Activated naive CD4-positive, alpha-beta T cell treated with anti-CD3 and anti-CD28 coated beads, Interleukin-2, amount 50 U/mL, for 72 hours (primary cell): ENCODE measurements at regions not wholly inside any gene's neighbourhood (a gene's known extent, or its start where the extent isn't known, plus 50 kb on each side); places are given as distances from the start of the nearest gene placed in this dataset.

ENCODE experiments used
- ATAC-seq, 2 donors: fragments of 150-1000 bp; cut with Tn5 transposase; 2 replicates each; pipeline ENCODE4 v1.10.0; 2021; ENCODE audit warnings: mild to moderate bottlenecking in 2 of 2, moderate library complexity in 2 of 2
- DNase-seq, 2 donors: peaks; one replicate each; pipeline ENCODE4 v3.0.0; 2021 to 2022; ENCODE audit warnings: low spot score in 2 of 2
- H3K27ac Mint-ChIP-seq, 2 donors: one replicate each; pipeline ENCODE4 v1.8.0; 2022; ENCODE audit warnings: mild to moderate bottlenecking in 2 of 2, mixed read lengths in 2 of 2
- H3K36me3 Mint-ChIP-seq, 2 donors: one replicate each; pipeline ENCODE4 v1.8.0; 2022; ENCODE audit warnings: mixed read lengths in 2 of 2
- H3K9me3 Mint-ChIP-seq, 2 donors: one replicate each; pipeline ENCODE4 v1.8.0; 2022; ENCODE audit warnings: mixed read lengths in 2 of 2

DNA sequence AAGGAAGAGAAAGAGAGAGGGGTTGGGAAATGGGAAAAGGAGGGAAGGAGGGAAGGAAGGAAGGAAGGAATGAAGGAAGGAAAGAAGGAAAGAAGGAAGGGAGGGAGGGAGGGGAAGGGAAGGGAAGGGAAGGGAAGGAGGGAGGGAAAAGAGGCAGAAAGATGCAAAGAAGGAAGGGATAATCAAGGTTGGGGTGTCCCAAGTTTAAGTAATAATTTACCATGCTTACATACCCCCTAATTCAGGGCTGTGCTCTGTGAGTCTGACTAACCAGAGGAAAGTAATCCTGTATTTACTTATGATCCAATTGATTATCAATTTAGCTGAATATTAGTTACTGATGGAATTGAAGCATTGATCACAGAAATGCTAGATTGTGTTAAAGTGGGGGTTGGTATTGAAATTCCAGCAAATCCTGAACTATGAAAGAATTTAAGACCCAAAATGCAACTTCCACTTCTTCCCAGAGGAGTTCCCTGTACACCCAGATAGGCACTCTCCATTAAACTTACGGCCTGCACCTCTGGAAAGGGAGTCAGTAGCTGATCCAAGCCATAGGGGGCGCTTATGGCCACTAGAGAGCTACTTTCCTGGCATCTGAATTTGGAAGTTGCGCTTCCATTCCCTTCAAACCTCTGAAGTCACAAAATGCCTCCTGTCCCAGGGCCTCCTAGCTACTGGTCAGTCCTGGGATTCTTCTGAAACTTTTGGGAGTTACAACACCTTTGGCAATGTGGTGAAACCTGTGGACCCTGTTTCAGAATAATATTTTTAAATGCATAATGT is 162.7 kb upstream of the PWP1 start:
- H3K36me3 Mint-ChIP-seq = peaks cover 16 to 24% of the 10 kb centered on the region in 2 donors
- DNase-seq (no peak), ATAC-seq (no peak)
- peaks cover 3 to 9% of the 10 kb centered on the region in 2 donors for H3K9me3 Mint-ChIP-seq
- no peak overlapping the region for H3K27ac Mint-ChIP-seq

DNA sequence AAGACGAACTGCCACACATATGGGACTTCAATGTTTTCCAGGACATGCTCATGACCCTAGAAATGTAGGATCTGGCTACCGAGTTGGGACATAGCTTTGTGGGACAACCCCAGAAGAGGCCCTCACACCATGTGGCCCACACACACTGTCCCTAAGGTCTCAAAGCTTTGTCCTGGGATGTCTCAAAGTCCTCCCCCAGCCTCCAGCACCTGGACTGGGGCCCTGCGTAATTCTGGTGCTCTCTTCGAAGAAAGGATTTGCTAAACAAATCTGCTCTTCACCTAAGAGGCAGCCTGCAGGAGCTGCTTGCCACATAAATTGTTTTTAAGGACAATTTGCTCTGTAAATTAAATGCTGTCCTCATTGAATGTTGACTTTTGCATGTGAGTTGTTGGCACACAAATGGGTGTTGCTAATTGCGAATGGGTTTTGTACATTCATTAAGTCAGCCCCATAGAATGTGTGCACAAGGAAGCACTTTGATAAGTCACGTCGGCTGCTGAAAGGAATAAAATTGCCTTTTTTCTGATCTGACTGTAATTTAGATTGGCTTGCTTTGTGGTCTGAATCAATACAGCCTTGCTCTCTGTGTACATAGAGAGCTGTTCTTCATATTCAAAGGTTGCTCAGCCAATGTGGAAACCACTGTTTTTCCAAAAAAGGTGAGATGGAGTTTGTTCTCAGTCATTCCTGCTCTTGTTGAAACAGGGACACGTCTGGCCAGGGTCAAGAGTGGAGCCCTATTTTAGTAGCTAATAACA is 161.6 kb upstream of the PWP1 start:
- no peak for ATAC-seq
- H3K36me3 Mint-ChIP-seq = peaks cover 16 to 24% of the 10 kb centered on the region in 2 donors
- peaks cover 3 to 9% of the 10 kb centered on the region in 2 donors for H3K9me3 Mint-ChIP-seq
- no peak for DNase-seq
- no peak overlapping the region for H3K27ac Mint-ChIP-seq

DNA sequence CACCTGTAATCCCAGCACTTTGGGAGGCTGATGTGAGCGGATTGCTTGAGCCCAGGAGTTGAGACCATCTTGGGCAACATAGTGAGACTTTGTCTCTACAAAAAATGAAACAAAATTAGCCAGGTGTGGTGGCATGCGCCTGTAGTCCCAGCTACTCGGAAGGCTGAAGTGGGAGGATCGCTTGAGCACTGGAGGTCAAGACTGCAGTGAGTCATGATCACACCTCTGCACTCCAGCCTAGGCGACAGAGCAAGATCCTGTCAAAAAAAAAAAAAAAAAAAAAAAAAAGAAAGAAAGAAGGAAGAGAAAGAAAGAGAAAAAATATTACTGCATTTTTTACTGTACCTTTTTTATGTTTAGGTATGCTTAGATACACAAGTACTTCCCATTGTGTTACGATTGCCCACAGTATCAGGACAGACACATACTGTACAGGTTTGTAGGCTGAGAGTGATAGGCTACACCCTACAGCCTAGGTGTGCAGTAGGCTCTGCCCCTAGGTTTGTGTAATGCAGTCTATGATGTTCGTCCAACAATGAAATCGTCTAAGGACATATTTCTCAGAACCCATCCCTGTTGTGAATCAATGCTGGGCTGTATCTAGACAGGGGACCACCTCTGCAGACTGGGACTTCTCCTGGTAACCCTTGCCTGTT is 160.4 kb upstream of the PWP1 start:
- DNase-seq = no peak
- Mint-ChIP-seq H3K27ac (no peak overlapping the region), H3K36me3 (peaks cover 16% of the 10 kb centered on the region in 2 donors), H3K9me3 (peaks cover 3 to 5% of the 10 kb centered on the region in 2 donors)
- ATAC-seq = peak in 1 of 2 donors; percentile 36

DNA sequence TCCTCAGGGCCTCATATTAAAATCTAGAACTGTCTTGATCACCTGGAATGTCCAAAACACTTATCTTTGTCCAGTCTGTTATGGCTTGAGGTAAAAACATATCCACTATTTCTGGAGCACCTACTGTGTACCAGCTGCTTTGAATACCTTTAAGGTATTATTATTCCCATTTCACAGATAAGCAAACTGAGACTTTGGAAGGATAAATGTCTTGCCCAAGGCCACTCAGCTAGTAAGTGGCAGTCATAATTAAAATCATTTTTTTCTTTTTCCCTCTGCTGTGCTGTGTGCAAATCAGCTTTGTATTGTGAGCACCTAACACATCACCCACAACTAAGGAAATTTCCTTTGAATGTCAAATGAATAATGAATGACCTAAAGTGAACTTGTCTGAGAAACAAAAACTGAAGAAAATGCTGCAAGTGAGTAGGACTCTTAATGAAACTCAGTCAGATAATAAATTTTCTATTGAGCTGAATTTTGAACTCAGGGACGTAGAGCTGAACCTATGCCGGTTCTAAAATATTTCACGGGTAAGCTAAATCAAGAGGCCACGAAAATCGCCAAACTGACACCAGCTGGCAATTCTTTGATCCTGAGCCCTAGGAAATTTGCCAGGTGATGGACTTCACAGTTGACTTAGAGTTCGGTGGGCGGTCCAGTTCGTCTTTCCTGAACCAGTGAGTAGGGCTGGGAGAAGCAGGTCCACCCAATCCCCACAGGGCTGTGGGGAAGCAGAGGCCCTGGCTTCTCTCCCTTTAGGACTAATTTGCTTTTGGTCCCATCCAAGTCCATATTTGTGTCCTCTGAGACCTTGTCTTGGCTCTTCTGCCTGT is 159.7 kb upstream of the PWP1 start:
- no peak for ATAC-seq
- Mint-ChIP-seq H3K36me3 (peaks cover 9% of the 10 kb centered on the region in 2 donors), H3K27ac (no peak overlapping the region), H3K9me3 (peaks cover 3 to 5% of the 10 kb centered on the region in 2 donors)
- DNase-seq = no peak

DNA sequence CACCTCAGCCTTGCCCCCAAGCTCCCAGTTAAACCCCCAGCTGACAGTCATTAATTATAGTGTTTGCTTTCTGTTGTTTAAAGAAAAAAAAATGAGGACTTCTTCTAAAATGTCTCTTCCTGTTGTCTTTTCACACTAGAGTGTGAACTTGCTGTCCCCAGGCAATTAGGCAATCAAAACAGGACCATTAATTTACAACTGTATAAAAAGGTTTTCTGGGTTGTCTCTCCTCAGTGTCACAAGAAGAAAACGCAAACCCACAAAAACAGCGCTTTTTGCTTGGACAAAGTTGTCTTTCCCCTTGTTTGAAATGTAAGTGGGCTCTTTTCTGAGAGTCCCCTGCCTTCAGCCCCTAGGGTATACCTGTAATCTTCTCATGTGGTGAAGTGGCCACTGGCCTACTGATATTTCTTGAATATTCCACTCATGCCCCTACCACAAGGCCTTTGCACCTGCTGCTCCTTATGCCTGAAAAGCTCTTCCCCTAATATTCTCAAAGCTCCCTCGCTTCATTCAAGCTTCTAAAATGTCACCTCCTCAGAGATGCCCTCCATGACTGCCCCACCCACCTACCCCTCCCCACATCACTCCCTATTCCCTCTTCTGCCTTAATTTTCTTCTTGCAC is 158.9 kb upstream of the PWP1 start:
- Mint-ChIP-seq H3K9me3 (peaks cover 4% of the 10 kb centered on the region in 2 donors), H3K36me3 (peaks cover 4 to 7% of the 10 kb centered on the region in 2 donors), H3K27ac (no peak overlapping the region)
- ATAC-seq (no peak), DNase-seq (no peak)

DNA sequence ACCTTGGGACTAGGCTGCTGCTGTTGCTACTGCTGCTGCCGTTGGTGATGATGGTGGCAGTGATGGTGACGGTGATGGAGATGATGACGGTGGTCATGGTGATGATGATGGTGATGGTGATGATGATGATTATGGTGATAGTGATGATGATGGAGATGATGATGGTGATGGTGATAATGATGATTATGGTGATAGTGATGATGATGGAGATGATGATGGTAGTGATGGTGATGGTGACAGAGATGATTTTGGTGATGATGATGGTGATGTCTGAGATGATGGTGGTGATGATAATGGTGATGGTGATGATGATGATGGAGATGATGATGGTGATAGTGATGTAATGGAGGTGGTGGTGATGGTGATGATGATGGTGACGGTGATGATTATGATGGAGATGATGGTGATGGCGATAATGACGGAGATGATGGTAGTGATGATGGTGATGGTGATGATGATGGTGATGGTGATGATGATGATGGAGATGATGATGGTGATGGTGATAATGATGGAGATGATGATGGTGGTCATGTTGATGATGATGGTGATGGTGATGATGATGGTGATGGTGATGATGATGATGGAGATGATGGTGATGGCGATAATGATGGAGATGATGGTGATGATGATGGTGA is 156.8 kb upstream of the PWP1 start:
- Mint-ChIP-seq H3K9me3 (peaks cover 7 to 12% of the 10 kb centered on the region in 2 donors), H3K27ac (no peak overlapping the region), H3K36me3 (peaks cover 5 to 16% of the 10 kb centered on the region in 2 donors)
- no peak for ATAC-seq
- DNase-seq = no peak

DNA sequence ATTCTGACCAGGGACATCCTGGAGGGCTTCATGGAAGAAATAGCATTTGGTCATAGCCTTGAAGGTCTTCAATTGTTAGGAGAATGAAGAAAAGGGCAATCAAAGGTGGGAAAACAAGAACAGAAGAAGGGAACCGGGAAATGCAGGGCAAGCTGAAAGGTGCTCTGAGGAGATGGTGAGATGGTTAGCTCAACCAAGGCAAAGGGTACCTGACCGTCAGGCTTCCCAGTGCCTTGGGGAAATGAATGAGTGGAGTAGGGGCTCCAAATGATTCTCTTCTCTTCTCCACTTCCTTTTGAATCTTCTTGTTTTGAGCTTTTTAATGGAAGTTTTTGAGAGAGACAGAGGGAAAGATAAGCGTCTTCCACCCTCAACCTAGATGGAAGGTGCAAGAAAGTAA is 155.6 kb upstream of the PWP1 start:
- Mint-ChIP-seq H3K36me3 (peaks cover 5 to 16% of the 10 kb centered on the region in 2 donors), H3K27ac (no peak overlapping the region), H3K9me3 (peaks cover 7 to 18% of the 10 kb centered on the region in 2 donors)
- no peak for DNase-seq
- ATAC-seq = no peak

DNA sequence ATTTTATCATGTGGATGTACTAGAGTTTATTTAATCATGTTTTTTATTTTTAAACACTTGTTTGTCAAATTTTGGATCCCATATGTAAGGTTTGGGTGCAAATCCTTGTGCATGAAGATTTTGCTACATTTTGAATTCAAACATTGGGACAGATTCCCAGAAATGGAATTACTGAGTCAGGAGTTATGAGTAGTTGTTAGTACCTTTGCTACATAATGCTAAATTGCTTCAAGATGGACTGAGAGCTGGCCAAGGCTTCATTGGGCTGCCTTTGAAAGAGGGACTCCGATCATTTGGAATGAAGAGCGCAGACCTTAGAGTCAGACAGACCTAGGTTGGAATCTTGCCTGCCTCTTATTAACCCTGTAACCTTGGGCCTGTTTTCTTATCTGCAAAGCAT is 154.9 kb upstream of the PWP1 start:
- H3K27ac Mint-ChIP-seq = no peak overlapping the region
- H3K36me3 Mint-ChIP-seq = peaks cover 5 to 16% of the 10 kb centered on the region in 2 donors
- DNase-seq (no peak), ATAC-seq (no peak)
- H3K9me3 Mint-ChIP-seq = peaks cover 7 to 18% of the 10 kb centered on the region in 2 donors

DNA sequence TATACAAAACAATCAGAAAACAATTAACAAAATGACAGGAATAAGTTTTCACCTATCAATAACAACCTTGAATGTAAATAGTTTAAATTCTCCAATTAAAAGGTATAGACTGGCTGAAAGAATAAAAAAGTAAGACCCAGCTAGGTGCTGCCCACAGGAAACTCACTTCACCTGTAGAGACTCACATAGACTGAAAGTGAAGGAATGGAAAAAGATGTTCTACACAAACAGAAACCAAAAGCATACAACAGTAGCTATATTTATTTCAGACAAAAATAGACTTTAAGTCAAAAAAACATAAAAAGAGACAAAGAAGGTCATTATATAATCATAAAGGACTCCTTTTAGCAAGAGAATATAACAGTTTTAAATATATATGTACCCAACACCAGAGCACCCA is 152.4 kb upstream of the PWP1 start:
- peak; percentile 50 to 61 for ATAC-seq
- Mint-ChIP-seq H3K27ac (no peak overlapping the region), H3K9me3 (peaks cover 7 to 18% of the 10 kb centered on the region in 2 donors)

DNA sequence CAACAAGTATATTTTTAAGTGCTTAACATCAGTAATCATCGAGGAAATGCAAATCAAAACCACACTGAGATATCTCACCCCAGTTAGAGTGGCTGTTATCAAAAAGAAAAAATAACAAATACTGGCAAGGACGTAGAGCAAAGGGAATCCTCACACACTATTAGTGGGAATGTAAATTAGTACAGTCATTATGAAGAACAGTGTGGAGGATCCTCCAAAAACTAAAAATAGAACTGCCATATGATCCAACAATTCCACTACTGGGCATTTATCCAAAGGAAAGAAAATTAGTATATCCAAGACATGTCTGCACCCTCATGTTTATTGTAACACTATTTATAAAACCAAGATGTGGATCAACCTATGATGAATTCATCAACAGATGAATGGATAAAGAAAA is 149.0 kb upstream of the PWP1 start:
- ATAC-seq (no peak), DNase-seq (no peak)
- no peak overlapping the region for H3K27ac Mint-ChIP-seq
- peaks cover 5 to 14% of the 10 kb centered on the region in 2 donors for H3K36me3 Mint-ChIP-seq
- H3K9me3 Mint-ChIP-seq = peaks cover 6 to 17% of the 10 kb centered on the region in 2 donors

More for the DNA sequence above, 152.4 kb upstream of the PWP1 start:
- DNase-seq = no peak
- peaks cover 5 to 16% of the 10 kb centered on the region in 2 donors for H3K36me3 Mint-ChIP-seq

DNA sequence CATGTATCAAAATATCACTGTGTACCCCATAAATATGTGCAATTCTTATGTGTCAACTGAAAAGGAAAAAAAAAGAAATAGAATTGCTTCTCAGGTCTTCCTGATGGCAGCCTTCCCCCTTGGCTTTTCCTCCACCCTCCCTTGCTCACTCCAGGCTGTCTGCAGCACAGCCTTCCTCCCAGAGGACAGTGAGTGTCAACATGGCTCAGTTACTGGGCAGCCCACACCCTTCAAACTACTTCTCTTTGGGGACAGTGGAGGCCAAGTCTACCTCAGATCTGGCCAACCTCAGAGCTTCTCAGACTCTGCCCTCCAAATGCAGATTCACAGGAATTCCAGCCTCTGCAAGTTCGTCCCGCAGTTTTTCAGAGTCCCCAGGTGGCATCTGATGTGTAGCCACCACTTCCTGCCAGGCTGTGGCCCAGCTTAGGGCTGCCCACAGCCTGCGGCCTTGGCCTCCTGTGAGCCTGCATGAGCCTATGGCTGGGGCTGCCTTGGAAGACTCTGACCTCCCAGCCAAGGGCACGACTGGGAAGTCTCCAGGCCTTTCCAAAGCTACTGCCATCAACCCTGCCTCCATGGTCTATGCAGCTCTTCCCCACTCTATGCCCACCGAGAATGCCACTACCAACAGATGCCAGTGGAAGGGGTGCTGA is 148.0 kb upstream of the PWP1 start:
- no peak for DNase-seq
- peaks cover 4 to 5% of the 10 kb centered on the region in 2 donors for H3K36me3 Mint-ChIP-seq
- ATAC-seq = no peak
- peaks cover 0 to 14% of the 10 kb centered on the region in 2 donors for H3K9me3 Mint-ChIP-seq
- H3K27ac Mint-ChIP-seq = no peak overlapping the region

DNA sequence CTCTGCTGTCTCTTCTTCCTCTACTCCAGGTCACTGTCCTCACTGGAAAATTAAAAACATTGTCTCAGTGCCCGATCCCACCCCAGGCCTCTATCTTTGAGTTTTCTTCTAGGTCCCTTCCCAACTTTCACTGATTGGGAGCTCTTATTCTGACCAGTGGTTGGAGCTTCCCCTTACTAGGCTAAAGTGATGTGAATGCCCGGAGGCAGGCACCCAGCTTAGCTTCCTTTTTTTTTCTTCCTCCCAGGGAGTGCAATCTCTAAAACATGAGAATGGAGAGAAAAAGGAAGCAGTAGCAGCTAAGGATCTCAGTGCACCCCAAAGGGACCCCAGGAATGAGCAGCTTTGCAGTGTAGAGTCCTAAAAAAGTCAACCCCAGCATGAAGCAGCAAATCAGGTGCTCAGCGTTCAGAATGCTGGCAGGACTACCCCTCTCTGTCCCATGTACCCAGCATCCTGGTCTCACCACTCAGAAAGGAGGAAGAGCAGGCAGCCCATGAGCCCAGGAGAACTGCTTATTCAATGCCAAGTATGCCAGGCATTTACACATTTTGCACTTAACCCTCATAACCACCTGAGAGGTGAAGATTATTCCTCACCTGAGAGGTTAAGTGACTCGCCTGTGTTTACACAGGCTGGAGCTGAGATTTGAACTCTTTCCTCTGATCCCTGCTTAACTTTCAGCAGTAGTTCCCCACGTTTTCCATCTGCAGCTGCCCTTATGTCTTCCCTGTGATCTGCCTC is 146.2 kb upstream of the PWP1 start:
- Mint-ChIP-seq H3K9me3 (peaks cover 0 to 2% of the 10 kb centered on the region in 2 donors), H3K36me3 (no peaks in the 10 kb centered on the region), H3K27ac (no peak overlapping the region)
- ATAC-seq = no peak
- no peak for DNase-seq

DNA sequence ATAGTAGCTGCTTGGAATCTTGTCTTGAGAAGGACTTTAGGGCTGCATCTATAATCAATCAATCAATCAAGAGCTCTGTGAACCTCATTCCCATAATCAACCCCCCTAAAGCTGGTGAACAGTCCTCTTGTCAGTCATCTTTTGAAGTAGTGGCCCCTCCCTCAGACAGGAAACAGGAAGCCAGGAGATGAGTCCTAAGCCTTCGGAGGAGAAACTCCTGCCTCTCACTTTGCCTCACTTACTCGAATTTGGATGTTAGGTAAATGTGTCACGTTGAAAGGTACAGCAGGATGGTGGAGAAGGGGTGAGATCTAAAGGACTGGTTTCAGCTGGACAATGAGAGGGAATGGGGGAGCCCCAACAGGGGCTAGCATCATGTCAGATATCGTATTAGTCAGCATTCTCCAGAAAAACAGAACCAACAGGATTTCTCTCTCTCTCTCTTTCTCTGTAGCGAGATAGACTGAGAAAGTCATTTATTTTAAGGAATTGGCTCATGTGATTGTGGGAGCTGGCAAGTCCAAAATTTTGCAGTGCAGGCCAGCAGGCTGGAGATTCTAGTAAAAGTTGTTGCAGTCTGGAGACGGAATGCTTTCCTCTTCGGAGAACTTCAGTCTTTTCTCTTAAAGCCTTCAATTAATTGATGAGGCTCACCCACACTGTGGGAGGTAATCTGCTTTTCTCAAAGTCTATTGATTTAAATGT is 144.4 kb upstream of the PWP1 start:
- ATAC-seq (peak in 1 of 2 donors; percentile 34), DNase-seq (no peak)
- no peaks in the 10 kb centered on the region for H3K9me3 Mint-ChIP-seq
- peaks cover 7 to 11% of the 10 kb centered on the region in 2 donors for H3K36me3 Mint-ChIP-seq
- peak overlapping the region in 1 of 2 donors; percentile 12 for H3K27ac Mint-ChIP-seq

DNA sequence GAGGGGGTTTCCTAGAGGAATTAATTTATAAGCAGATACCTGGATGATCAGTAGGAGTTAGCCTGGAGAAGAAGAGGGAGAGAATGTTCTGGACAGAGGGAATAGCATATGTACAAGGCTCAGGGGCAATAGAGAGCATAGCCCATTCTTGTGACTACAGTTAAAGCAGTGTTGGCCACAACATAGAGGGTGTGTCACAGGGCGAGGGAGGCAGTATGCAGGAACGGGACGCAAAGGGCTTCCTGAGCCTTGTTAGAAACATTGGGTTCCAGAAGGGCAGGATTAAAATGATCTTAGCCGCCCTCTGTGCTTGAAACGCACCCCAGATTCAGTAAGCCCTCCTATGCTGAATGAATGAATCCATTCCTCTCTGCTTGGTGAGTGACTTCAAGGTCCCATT is 142.2 kb upstream of the PWP1 start:
- no peak for ATAC-seq
- Mint-ChIP-seq H3K36me3 (peaks cover 14 to 24% of the 10 kb centered on the region in 2 donors), H3K9me3 (peaks cover 0 to 5% of the 10 kb centered on the region in 2 donors), H3K27ac (no peak overlapping the region)
- no peak for DNase-seq
